Activated T-helper 2 cell treated with anti-CD3 and anti-CD28 coated beads, Interferon-gamma antibody, Interleukin-2, Interleukin-4, amounts not matched to agents 10 μg/mL and 5 μg/mL and 100 μg/mL, durations not matched to agents 14 hours and 24 hours and 36 hours (primary cell): ENCODE measurements at regions not wholly inside any gene's neighbourhood (a gene's known extent, or its start where the extent isn't known, plus 50 kb on each side); places are given as distances from the start of the nearest gene placed in this dataset.
"Not testable (repeated sequence)": the region's sequence is repeated elsewhere in the genome, so short reads cannot be mapped to it uniquely, and the experiment has no call there.

Experiments
- DNase-seq: peaks from one replicate; pipeline ENCODE4 v3.0.0; 2021; ENCODE audit warnings: low spot score
- H3K27ac Mint-ChIP-seq: one replicate; pipeline ENCODE4 v1.8.0; 2021; ENCODE audit warnings: mixed read lengths
- H3K27me3 Mint-ChIP-seq: one replicate; pipeline ENCODE4 v1.8.0; 2021; ENCODE audit warnings: low read depth, mixed read lengths
- H3K36me3 Mint-ChIP-seq: one replicate; pipeline ENCODE4 v1.8.0; 2021; ENCODE audit warnings: low read depth, mixed read lengths
- H3K4me1 Mint-ChIP-seq: one replicate; pipeline ENCODE4 v1.8.0; 2021; ENCODE audit warnings: low read depth, mixed read lengths
- H3K4me3 Mint-ChIP-seq: one replicate; pipeline ENCODE4 v1.8.0; 2021; ENCODE audit warnings: low read depth, mild to moderate bottlenecking, moderate library complexity, mixed read lengths
- H3K9me3 Mint-ChIP-seq: one replicate; pipeline ENCODE4 v1.8.0; 2021; ENCODE audit warnings: mixed read lengths
- intact Hi-C: fragments of 100-400 bp; cut with micrococcal nuclease; formaldehyde crosslinking; loops from one replicate; pipeline ENCODE4 v1.15.1; 2023

- Mint-ChIP-seq H3K4me1 (no peaks in the 10 kb centered on the region), H3K9me3 (peaks cover 3% of the 10 kb centered on the region), H3K27ac (no peak overlapping the region), H3K4me3 (no peak overlapping the region), H3K27me3 (no peaks in the 10 kb centered on the region), H3K36me3 (no peaks in the 10 kb centered on the region)
- intact Hi-C loops, result no loop called here
- no peak for DNase-seq
Observed at GRCh38 chr5:116872986-116873385, 298.4 kb upstream of the SEMA6A start.

- no peak overlapping the region for H3K27ac Mint-ChIP-seq
- no peaks in the 10 kb centered on the region for H3K4me1 Mint-ChIP-seq
- H3K36me3 Mint-ChIP-seq, result no peaks in the 10 kb centered on the region
- H3K27me3 Mint-ChIP-seq, result no peaks in the 10 kb centered on the region
- peaks cover 3% of the 10 kb centered on the region for H3K9me3 Mint-ChIP-seq
- no peak for DNase-seq
- H3K4me3 Mint-ChIP-seq, result no peak overlapping the region
- intact Hi-C loops, result no loop called here
Observed at GRCh38 chr5:116872486-116872885, 297.9 kb upstream of the SEMA6A start.

DNA sequence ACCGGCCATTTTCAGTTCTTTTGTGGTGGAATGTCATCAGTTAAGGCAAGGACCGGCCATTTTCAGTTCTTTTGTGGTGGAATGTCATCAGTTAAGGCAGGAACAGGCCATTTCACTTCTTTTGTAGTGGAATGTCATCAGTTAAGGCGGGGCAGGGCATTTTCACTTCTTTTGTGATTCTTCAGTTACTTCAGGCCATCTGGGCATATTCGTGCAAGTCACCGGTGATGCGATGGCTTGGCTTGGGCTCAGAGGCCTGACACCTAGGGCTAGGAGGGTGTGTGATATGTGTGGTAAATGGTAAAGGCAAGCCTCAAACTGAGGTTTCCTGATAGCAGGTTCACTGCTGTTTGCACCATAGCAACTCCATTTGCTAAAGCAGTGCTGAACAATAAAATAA, 293.2 kb upstream of the SEMA6A start:
- H3K9me3 Mint-ChIP-seq, H3K27ac Mint-ChIP-seq, H3K4me3 Mint-ChIP-seq, intact Hi-C loops, H3K27me3 Mint-ChIP-seq, H3K4me1 Mint-ChIP-seq, DNase-seq, H3K36me3 Mint-ChIP-seq: not testable (repeated sequence)

GRCh38 chr5:116865651-116866050, 291.0 kb upstream of the SEMA6A start:
- no peaks in the 10 kb centered on the region for H3K36me3 Mint-ChIP-seq
- H3K27ac Mint-ChIP-seq, result no peak overlapping the region
- DNase-seq, result no peak
- intact Hi-C loops, result no loop called here
- H3K27me3 Mint-ChIP-seq, result no peaks in the 10 kb centered on the region
- H3K4me3 Mint-ChIP-seq, result no peak overlapping the region
- H3K4me1 Mint-ChIP-seq, result no peaks in the 10 kb centered on the region
- no peaks in the 10 kb centered on the region for H3K9me3 Mint-ChIP-seq

DNA sequence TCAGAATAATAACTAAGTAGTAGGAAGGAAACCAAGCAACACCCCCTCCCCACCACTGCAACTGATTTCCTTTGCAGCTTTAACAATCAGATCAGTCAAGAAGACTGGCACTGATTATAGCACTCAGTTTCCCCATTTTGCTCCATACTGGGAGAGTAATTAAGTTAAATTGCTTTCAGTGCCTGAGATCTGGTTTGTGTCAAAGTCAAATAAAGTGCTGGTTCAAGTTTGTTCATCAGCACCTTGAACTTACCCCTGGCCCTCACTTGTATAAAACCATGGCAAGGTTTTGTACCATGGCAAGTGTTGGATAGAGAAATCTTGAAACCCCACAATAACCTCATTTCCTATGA, 290.2 kb upstream of the SEMA6A start:
- Mint-ChIP-seq H3K27me3 (no peaks in the 10 kb centered on the region), H3K27ac (no peak overlapping the region), H3K4me3 (no peak overlapping the region), H3K36me3 (no peaks in the 10 kb centered on the region), H3K4me1 (no peaks in the 10 kb centered on the region), H3K9me3 (no peaks in the 10 kb centered on the region)
- intact Hi-C loops, result no loop called here
- DNase-seq, result no peak

DNA sequence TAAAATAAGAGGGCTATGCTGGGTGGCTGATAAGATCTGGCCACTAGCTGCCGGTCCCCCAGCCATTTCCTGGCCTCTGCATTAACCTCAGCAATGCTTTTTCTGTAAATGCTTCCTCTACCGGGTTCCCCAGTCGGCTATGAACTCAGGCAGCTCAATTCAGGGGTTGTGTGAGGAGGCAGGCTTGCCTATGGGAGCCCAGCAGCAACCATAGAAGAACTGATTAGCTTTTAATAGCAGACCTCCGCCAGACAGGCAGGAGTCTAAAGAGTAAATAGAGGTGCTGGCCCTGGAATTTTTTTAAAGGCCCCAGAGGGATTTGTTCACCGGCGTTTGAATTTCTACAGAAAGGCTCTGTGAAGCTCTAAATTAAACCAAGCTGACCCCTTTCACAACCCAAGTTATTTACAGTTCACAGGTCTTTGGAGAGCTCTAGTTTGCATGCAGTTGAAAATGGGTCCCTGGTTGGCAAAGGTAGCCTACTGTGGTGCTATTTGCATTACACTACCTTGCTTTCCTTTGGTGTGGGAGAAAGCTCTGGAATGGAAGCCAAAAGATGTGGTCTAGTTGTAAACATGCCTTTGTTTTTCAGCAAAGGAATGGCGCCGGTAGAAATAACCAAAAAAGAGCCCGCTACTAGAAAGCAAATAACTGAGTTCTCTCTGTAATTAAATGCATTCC, 289.7 kb upstream of the SEMA6A start:
- Mint-ChIP-seq H3K4me1 (no peaks in the 10 kb centered on the region), H3K36me3 (no peaks in the 10 kb centered on the region), H3K4me3 (no peak overlapping the region), H3K27ac (no peak overlapping the region), H3K9me3 (no peaks in the 10 kb centered on the region), H3K27me3 (no peaks in the 10 kb centered on the region)
- intact Hi-C loops, result no loop called here
- no peak for DNase-seq

DNA sequence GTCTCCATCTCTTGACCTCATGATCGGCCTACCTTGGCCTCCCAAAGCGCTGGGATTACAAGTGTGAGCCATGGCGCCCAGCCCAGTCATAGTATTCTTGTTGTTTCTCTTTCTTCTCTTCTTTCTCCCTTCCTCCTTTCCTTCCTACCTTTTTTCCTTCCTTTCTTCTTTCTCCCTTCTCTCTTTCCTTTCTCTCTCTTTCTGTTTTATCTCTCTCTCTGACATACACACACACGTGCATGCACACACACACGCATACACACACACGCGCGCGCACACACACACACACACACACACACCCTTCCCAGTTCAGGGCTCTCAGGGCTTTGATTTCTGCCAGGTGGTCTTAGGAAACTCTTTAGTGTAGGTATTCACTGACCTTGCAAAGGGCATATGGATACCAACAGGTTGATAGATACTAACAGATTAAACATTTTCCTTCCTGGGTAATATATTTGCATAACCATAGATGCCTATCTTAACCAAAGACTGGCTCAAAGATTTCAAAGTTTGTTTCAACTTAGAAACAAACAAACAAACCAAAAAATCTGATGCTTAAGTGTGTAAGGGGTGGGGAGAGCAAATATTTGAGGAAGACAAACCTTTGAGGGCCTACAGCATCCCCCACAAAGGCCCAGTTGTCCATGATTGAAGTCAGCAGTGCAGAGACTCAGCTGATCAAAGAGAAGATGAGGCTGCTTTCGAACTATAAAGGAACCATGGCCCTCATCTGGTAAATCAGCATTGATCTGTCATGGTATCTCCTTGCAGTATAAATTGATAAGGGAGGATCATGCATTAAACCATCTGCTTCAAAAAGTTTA, 288.2 kb upstream of the SEMA6A start:
- Mint-ChIP-seq H3K4me1 (no peaks in the 10 kb centered on the region), H3K4me3 (no peak overlapping the region), H3K36me3 (no peaks in the 10 kb centered on the region), H3K9me3 (no peaks in the 10 kb centered on the region), H3K27me3 (no peaks in the 10 kb centered on the region), H3K27ac (no peak overlapping the region)
- intact Hi-C loops, result no loop called here
- DNase-seq, result no peak

DNA sequence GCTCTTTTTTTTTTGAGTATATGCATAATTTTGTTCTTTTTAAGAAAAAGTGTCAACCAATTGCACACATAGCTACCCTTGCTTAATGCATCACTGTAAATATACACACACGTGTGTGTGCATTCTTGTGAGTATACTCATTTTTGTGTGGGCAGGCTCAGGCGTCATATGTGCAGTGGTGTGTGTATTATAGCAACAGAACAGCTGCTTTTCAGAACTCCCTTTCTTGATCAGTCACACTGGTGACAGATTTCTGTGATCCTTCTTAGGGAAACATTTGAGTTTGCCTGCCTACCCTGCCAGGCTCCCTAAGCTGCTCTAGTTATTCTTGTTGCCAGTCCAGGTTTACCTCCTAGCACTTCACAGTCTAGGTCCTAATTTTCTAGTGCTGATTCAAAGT, 287.0 kb upstream of the SEMA6A start:
- Mint-ChIP-seq H3K4me1 (no peaks in the 10 kb centered on the region), H3K27ac (no peak overlapping the region), H3K36me3 (no peaks in the 10 kb centered on the region), H3K9me3 (no peaks in the 10 kb centered on the region), H3K27me3 (no peaks in the 10 kb centered on the region), H3K4me3 (no peak overlapping the region)
- DNase-seq, result no peak
- intact Hi-C loops, result no loop called here

DNA sequence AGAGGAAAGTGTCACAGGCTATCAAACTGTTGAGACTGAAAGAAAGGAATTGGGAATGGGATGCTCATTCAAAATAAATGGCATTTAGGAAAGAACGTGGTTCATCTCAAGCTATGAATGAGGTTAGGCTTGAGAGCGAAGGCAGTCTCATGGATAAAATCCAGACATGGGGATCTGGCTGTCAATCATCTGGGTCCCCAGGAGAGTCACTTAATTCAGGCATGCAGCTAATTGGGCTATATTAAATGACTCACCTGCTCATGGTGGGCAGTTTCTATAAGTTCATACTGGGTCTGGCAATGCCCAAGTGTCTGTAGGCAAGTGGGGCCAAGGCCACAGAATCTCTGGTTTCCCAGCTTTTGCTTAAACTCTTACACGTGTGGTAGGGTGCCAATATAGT, 286.5 kb upstream of the SEMA6A start:
- intact Hi-C loops, result no loop called here
- no peaks in the 10 kb centered on the region for H3K36me3 Mint-ChIP-seq
- no peak overlapping the region for H3K27ac Mint-ChIP-seq
- no peaks in the 10 kb centered on the region for H3K9me3 Mint-ChIP-seq
- DNase-seq, result no peak
- H3K27me3 Mint-ChIP-seq, result no peaks in the 10 kb centered on the region
- H3K4me3 Mint-ChIP-seq, result no peak overlapping the region
- H3K4me1 Mint-ChIP-seq, result no peaks in the 10 kb centered on the region

DNA sequence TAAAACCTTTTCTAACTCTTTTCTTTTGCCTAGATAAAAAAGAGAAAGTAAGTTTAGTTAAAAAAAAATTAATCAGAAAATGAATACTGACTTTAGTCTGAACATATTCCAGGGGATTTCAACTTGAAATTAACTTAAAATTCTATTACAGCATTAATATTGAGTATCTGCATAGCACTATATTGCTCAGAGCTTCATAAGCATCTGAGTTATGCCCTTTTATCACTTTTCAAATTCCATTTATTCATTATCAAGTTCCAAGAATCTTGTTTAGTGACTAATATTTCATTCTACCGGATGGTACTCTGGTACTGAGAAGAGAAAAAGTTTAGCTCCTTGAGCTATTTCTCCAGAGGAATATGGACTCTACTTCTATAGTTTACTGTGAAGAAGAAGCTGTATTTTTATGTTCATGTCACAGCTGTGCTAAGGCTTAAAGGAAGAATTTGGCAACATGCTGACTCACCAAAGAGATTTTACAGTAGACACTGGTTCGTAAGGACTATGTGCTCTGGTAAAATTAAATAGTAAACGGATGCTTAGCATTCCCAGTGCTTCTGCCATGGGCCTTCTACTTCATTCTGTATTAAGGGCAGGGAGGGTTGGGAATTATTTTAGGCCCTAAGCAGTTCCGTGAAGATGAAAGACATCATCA, 285.2 kb upstream of the SEMA6A start:
- Mint-ChIP-seq H3K9me3 (no peaks in the 10 kb centered on the region), H3K4me1 (no peaks in the 10 kb centered on the region), H3K27me3 (no peaks in the 10 kb centered on the region), H3K36me3 (no peaks in the 10 kb centered on the region), H3K4me3 (no peak overlapping the region), H3K27ac (no peak overlapping the region)
- no peak for DNase-seq
- intact Hi-C loops, result no loop called here

DNA sequence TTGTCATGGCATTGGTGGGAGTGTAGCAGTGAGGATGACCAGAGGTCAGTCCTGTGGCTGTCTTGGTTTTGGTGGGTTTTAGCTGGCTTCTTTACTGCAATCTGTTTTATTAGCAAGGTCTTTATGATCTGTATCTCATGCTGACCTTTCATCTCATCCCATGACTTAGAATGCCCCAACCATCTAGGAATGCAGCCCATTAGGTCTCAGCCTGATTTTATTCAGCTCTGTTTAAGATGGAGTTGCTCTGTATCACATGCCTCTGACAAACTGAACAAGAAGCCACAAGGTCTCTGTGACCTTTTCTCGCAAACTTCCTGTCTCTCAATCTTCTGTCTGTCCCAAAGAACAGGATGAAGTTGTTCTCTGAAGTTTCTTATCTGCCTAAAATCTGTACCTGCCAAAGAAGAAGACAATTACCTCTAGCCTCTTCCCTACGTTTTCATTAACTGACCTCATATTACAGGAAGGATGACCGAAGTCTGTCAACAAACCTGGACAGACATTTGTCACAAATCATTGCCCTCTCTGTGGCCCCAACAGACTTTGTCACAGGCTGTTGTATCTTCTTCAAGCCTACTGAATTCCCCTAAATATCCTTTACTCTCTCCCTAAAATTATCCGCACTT, 284.2 kb upstream of the SEMA6A start:
- no peak for DNase-seq
- Mint-ChIP-seq H3K27ac (no peak overlapping the region), H3K4me3 (no peak overlapping the region), H3K4me1 (no peaks in the 10 kb centered on the region), H3K27me3 (no peaks in the 10 kb centered on the region), H3K9me3 (no peaks in the 10 kb centered on the region), H3K36me3 (no peaks in the 10 kb centered on the region)
- intact Hi-C loops, result no loop called here

DNA sequence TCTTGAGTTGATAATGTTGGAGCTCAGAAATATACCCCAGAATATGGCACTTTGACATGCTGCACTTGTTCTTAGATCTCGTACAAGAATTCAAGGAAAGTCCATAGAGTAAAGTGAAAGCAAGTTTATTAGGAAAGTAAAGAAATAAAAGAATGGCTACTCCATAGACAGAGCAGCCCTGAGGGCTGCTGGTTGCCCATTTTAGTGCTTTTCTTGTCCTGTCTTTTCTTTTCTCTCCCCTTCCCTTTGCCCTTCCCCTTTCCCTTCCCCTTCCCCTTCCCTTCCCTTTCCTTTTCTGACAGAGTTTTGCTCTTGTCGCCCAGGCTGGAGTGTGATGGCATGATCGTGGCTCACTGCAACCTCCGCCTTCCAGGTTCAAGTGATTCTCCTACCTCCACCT, 283.4 kb upstream of the SEMA6A start:
- H3K27me3 Mint-ChIP-seq, H3K4me1 Mint-ChIP-seq, H3K36me3 Mint-ChIP-seq, H3K4me3 Mint-ChIP-seq, intact Hi-C loops, H3K9me3 Mint-ChIP-seq, H3K27ac Mint-ChIP-seq, DNase-seq: not testable (repeated sequence)

GRCh38 chr5:116856271-116856670, 281.6 kb upstream of the SEMA6A start:
- Mint-ChIP-seq H3K36me3 (no peaks in the 10 kb centered on the region), H3K4me1 (no peaks in the 10 kb centered on the region), H3K9me3 (no peaks in the 10 kb centered on the region), H3K27ac (no peak overlapping the region), H3K27me3 (no peaks in the 10 kb centered on the region), H3K4me3 (no peak overlapping the region)
- no peak for DNase-seq
- intact Hi-C loops, result no loop called here
